ENCODE measurements at regions not wholly inside any gene's neighbourhood (a gene's known extent, or its start where the extent isn't known, plus 50 kb on each side); places are given as distances from the start of the nearest gene placed in this dataset.
A peak's percentile ranks its signal among the peaks of the same experiment; 100 is the strongest.

DNA sequence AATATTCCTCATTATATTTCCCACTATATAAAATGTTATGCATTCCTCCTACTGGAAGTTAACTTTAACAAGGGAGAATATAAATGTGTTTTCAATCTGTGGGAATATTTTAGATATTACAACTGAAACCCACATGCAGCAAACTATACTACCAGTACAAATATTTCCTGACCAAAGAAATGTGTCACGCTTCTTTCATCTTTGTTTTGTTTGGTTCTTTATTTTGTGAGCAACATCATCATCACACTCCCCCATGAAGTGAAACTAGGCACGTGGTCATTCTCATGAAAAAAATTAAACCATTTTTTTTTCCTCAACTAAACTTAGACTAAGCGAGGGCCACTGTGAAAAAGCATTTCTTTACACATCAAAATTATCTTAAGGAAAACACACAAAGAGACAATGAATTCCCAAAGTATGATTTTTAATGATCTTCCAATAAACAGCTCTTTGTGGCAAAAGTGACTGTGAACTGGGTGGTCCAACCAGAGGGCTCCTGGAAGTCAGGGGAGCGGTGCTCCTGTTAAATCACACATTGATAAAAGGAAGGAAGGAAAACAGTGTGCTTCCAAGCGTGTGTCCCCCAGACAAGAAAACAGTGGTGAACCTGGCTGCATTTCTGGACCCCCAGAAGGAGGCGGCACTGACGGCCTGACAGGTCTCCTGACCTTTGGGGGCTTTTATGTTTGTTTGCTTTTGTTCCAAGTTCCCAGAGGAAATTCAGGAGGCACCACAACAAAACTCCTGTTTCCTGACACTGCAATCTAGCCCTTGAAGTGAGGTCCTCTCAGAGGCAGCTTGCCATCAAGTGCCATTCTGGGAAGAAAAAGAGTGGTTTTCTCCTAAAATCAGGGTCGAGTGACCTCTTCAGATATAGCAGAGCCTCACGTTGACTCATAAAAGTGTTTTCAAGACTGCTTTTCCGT lies 166.8 kb upstream of the FOXQ1 start:
- DNase-seq = peak; percentile 88

DNA sequence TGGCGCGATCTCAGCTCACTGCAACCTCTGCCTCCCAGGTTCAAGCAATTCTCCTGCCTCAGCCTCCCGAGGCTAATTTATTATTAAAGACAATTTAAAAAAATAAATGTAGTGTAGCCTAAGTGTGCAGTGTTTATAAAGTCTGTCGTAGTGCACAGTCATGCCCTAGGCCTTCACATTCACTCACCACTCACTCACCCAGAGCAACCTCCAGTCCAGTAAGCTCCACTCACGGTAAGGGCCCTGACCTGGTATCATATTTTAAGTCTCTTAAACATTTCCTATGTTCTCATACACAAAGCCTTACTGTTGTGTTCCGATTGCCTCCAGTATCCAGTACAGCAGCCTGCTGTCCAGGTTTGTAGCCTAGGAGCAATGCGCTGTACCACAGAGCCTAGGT lies 168.2 kb upstream of the FOXQ1 start:
- DNase-seq = peak; percentile 25

DNA sequence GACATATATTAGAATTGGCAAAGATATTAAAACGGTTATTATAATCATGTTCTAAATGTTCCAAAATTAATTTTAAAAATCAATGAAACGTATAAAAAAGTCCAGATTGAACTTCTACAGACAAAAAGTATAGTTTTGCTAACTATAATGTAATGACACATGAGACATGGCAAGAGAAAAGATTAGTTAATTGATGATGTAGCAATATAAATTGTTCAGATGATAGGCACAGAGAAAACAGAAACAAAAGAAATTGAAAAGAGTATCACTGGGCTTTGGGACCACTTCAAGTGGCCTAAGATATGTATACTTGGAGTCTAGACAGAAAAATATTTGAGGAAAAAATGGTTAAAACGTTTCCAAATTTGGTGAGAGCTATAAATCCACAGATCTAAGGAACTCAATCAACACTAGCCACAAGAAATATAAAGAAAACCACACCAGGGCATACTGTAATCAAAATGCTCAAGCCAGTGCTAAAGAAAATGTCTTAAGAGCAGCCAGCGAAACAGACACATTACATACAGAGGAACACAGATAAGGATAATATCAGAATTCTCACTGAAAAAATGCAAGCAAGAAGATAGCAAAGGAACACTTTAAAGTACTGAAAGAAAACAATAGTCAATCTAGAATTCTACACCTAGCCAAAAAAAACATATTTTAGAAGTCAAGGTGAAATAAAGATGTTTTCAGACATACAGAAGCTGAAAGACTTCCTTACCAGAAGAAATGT lies 172.6 kb upstream of the FOXQ1 start:
- DNase-seq = no peak

DNA sequence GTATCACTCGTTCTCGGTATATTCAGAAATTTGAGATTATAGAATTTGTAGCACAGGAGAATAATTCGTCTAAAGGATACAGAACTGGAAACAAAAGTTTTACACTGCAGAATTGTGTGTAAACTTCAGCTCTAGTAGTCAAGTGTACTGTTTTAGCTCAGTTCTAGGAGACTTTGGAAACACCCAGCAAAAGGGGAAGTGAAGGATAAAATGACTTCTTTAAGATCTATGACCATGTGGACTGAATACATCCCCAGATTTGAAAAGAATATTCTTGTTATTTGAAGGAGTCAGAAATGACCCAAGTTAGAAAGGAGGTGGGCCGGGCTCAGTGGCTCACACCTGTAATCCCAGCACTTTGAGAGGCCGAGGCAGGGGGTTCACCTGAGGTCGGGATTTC lies 174.0 kb upstream of the FOXQ1 start:
- no peak for DNase-seq

DNA sequence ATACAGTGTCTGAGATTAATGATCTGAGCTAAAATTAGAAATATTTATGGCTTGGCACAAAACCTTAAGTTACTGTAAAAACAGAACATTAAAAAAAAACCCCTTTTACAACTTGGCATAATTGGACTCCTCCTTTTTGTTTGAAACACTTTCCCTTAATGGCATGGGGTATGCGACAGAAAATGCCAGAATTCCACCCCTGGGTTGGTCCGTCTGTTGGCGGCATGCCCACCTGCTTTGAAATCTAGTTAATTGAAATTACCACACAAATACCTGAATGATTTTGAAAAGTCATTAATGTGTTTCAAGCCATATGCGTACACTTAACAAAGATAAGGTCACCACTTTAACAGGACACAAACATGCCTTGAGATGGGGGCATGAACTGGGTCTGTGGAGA lies 175.1 kb upstream of the FOXQ1 start:
- DNase-seq = no peak

DNA sequence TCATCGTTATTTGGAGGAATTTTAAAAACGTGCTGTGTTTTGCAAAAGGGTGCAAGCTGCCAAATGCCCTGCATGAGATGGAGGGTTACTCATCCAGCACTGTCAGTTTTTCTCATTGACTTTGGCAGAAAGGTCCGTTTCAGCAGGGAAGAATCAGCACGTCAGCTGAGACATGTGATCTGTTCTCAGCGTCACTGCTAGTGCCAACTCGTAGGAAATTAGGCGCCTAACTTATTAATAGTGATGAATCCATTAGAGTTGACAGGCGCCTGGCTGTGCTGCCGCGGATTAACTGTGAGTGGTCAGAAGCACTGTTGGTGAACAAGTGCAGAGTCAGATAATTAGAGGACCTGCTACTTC lies 175.5 kb upstream of the FOXQ1 start:
- DNase-seq = peak; percentile 94

DNA sequence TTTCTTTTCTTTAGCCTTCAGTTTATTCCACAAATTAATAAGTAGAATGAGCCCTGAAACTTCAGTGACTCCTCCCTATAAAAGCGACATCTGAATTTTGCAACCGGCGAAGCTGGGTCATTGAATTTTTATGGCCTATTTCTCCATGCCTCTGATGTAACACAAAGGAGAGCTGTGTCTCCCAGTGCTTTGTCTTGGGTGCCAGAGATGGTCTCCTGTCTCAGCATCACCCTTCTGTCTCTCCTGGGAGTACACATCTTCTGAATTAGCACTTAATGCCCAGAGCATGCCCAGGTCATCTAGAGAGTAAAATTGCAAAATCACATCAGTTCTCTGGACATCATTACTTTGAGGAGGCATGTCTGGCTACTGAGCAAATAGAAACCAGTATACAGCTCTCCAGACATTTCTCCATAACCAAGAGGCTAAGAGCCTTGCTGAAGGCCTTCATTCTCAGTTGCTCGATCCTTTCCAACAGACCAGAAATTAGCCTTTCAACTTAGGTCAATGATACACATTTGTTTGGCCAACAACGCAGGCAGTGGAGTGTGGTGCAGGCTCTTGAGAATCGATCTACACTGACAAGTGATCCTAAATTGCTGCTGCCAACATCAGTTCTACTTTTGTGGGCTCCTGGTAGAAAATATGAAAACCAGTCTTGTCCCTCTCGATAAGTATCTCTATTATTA lies 176.0 kb upstream of the FOXQ1 start:
- DNase-seq = no peak

DNA sequence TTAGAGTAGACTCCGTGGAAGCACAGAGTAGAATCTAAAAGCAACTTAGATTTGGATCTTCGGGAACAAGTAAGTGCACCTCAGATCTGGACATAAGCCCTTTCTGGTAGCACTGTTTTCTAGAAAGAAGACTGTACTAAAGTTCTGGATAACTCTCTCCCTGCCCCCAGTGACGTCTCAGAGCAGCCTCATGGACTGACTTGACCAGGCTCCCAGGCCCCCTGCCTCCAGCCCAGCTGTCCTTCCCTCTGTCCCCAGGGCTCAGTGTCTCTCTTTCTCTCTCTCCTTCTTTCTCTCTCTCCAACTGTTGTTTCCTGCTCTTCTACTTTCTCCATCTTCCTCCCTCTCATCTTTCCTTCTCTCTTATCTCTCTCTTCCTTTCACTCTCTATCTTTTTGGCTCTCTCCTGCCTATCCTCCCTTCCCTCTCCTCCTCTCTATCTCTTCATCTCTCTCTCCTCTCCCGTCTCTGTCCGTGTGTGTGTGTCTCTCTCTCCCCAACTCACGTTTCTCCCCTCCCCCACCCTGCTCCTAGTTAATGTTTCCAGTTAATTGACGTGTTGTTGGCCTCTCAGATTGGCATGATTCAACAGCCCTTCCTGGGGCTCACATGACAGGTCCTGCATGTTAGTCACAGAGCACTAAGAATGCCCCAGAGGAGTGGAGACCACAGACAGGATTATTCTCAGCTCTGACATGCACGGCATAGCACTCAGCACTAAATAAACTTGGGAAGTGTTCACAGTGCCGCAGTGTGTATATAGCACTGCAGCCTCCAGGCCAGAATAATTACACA lies 180.4 kb upstream of the FOXQ1 start:
- peak; percentile 93 for DNase-seq

DNA sequence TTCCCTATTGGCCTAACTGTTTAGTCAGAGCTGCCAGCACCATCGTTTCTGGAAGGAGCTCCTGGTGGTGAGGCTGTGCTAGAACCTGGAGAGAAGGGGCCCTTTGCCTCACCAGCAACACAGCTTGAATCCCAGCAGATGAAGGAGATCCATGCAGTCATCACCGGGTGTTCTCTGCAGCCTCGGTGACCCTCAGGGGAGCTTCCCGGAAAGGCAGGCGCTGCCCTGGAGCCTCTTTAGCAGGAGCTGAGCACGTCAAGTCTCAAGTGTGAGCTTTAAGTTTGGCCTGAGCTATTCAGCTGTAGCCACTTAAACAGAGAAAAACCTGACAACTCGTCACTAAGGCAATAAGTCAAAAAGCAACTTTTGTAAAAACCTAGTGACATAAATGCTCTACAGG lies 181.2 kb upstream of the FOXQ1 start:
- peak; percentile 4 for DNase-seq

DNA sequence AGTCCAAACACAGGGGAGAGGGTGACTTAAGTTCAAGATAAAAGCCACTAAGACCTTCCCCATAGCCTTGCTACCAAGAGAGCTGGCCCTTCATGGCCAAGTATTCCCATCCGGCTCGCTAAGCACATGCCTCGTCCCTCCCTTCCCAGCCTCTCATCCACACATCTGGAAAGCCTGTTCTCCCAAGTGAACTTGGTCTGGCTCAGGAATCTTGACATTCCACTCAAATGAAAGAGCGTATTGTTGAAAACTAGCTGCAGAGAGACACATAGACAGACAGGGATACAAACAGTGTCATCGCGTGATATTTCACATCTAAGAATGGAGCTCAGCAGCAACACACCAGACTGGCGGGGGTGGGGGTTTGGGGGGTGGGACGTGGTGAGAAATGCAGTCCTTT lies 182.8 kb upstream of the FOXQ1 start:
- peak; percentile 90 for DNase-seq

DNA sequence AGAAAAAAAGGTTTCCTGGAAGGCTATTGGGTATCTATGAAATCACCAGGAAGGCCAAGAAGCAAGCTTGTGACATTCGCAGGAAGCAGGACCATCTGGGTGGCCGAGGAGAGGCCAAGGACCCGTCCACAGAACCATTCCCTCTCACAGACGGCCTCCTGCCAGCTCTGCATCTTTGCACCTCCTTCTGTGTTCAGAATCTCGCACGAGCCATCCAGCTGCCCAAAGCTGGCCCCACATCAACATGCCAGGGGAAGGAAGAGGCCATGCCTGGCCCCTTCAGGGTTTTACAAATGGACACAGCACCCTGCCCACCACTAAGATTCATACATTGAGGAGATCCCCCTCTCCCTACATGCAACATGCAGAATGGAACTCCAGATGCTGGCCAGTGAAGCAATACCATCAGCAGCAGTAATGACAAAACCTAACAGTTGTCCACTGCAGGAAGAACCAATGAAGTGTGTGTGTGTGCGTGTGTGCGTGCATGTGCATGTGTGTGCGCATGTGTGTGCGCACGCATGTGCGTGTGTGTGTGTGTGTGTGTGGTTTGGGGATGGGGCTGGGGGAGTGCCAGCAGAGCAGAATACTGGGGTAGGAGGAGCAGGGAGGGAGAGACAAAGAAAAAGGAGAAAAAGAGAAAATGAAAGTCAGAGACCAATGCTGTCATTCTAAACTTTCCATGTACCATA lies 184.2 kb upstream of the FOXQ1 start:
- DNase-seq = no peak

DNA sequence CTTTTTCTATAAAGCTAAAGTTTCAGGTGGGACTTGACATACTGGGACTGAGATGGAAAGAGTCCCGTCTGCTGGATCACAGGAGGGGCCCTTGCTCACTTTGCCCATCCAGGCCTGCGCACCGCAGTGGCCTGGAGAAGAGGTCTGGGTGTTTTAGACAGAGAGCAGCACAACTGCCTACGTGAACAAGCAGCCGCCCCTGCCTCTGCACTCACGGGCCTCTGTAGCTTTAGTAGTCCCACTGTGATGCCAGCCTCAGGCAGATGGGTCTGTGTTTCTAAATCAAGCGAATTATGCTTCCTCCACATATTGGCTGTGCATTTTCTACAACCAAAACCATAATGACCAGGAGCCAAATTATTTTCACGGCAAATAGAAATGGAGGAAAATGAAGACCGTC lies 184.8 kb upstream of the FOXQ1 start:
- DNase-seq = no peak

DNA sequence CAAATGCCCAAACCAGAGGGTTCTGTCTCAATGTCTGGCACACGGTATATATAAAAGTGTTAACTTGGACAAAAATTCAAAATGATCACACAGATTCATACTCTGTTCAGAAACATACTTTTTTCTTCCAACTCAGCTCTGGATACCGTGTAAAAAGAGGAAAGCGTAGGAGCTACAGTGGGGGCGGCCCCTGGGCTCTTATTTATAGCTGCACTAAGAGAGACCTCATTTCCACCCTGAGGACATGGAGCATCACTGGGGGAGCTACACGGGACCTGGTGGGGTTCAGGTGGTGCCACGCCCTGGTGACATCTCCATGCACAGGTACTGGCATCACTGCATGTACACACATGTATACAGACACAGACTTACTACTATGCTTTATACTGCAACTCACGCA lies 185.9 kb upstream of the FOXQ1 start:
- no peak for DNase-seq

DNA sequence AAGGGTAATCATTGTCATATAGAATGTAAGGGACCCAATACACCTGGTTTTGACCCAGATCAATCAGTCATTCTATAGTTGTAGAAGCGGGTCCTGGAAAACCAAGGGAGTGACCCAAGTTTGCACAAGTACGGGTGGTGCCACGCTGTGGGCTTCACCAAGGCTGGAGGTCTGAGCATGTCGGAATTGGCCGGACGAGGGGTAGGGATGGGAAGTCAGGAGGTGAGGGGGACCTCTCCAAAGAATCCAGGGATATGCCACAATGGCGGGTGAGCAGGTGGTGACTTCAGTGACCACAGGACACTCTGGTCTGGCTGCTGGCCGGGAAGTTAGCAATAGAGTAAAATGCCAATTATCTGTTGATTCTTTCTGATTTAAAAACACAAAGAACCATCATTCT lies 186.6 kb upstream of the FOXQ1 start:
- no peak for DNase-seq

DNA sequence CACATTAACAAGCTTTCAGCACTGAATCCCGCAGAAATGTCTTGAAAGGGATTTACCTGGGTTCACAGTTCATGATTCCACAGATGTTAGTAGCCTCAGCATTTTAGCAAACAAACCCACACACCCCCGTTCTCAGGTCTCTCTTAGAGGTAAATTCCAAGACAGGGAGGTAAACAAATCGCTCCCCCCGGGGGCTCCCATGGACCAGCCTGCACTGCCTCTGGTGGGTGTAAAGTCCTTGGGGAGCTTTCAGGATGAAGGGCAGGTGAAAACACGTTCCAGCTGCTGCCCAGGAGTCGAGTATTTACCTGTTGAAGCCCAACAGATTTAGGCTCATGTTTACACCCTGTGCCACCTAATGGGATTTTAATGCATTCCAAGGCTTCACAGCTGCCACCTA lies 187.0 kb upstream of the FOXQ1 start:
- DNase-seq = no peak

DNA sequence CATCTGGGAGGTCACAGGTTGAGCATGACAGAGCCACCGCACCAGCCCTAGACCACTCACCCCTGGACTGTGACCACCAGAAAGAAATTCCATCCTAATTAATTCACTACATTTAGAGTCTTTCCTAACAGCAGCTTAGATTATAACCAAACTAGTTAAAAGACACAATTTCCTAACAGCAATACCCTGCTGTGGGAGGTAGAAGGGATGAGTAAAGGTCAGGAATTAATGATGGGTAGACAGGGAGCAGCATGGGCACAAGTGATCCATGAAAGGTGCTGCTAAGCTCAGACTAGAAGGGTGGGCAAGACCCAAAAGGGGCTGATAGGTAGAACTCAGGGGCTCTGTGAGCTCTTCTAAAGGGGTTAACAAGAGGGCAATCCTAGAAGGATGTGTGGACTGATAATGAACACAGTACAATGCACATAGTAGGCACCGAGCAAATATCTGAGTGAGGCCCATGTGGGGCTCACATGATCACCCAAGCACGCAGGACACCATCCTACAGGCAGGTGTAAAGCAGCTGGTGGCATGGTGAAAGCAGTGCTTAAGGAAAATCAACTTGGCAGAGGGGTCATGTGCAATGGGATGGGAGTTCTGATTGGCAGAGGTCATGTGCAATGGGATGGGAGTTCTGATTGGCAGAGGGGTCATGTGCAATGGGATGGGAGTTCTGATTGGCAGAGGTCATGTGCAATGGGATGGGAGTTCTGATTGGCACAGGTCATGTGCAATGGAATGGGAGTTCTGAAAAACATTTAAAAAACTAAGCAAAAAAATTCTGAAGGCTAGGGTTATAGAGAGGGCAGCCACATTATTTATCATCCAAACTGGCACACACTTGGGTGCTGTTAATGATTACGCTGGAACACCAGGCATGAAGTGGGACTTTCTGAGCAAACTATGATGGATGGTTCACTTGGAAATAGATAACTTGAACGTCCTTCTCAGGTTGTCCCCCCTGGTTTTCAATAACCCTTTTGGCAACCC lies 188.2 kb upstream of the FOXQ1 start:
- DNase-seq = no peak

DNA sequence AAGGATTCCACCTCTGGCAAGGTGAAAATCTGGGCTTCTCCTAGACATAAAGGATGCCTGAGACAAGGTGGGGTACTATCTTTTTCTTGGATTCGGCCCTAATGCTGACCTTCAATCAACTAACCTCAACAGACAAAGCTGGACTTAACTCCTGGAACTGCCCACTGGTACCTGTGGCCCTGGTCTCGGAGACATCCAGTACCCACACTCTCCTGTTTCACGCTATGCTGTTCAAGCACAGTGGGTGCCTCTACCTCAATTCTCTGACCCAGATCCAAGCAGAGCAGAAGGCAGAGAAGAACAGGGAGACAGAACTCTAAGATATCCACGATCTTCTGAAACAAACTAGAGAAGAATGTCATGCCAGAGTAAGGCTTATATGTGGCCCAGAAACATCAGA lies 189.8 kb upstream of the FOXQ1 start:
- DNase-seq = no peak

DNA sequence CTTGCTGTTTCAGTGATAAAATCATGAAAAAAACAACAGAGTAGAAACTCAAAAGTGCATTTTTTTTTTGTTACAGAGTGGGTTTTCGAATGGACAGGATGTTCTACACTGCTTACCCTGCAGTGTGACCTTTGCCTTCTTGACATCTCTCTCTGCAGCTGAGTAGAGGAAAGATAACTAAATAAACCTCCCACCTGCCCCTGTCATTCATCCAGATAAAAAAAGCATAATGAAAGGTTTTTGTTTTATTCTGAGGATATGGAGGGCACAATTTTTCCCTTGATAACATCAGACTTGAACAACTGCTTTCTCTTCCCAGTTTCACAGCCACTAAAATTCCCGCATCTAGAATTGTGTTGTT lies 193.6 kb upstream of the FOXQ1 start:
- DNase-seq = no peak

DNA sequence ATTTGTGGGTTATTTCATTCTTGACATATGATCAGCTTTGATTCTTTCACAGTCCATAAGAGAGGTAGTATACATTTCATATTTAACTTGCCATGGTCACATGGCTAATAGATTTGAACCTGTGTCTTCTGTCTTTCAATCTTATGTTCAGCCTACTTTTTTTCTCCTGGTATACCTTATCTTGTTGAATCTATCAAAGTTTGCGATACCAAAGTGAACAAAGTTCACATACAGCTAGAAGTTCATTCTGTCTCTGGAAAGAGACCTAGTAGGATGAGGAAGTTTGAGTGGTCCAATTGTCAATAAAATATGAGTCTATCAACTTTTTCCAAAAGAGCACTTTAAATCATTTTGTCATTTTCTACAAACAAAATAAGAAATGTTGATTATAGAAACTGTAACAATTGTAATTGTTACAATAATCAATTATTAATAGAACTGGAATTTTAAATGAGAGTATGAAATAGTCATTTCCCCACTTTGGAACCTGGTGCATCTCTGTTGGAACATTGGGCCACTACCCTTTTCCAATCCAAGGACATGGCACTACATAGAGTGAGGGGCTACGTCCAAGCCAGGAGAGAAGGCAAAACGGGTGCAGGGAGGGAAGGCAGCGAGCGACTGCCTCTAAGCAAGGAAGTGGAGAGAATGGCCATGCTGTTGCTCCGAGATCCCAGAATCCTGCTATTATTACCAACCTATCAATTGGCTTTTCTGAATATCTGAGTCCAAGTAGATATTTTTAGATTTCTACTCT lies 194.2 kb upstream of the FOXQ1 start:
- DNase-seq = no peak

DNA sequence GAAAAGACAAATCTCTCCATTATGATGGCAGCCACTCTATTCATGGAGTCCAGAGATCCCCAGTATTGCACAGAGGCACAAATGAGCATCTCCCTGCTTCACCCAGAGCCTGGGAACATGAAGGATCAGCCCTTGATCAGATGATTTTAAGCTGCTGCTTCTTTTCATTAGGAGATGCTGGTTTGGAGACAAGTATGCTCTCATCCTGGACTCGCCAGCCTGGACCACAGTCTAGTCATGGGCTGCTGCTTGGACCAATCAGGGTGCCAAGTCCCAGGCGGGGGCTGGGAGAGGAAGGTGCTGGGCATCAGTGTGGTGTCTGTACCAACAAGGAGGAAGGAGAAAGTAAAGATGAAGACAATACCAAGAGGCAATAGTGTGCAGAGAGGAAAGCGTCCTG lies 195.7 kb upstream of the FOXQ1 start:
- DNase-seq = no peak

All from fibroblast of skin of scalp (primary cell).